OCI-LY1 (cell line): ENCODE measurements at regions not wholly inside any gene's neighbourhood (a gene's known extent, or its start where the extent isn't known, plus 50 kb on each side); places are given as distances from the start of the nearest gene placed in this dataset.

Experiments used
- H2AFZ ChIP-seq: fragments of 200-600 bp; sonication (generic), shearing (Covaris generic); 2 replicates; pipeline ENCODE4 v1.6.0; 2014; ENCODE audit warnings: antibody characterized with exemption, mild to moderate bottlenecking, low read length
- H3F3A ChIP-seq: fragments of 200-600 bp; sonication (generic), shearing (Covaris generic); 2 replicates; pipeline ENCODE4 v1.6.0; 2014; ENCODE audit warnings: mild to moderate bottlenecking, antibody characterized with exemption, low read length, moderate library complexity; ENCODE audit not compliant: insufficient read depth
- H3K27ac ChIP-seq: fragments of 200-600 bp; sonication (generic); 2 replicates; pipeline ENCODE4 v1.5.1; 2014; ENCODE audit warnings: low read length, mixed run types, mild to moderate bottlenecking, low read depth; ENCODE audit not compliant: poor library complexity, severe bottlenecking
- H3K27me3 ChIP-seq: fragments of 200-600 bp; sonication (generic); 2 replicates; pipeline ENCODE4 v1.6.0; 2014; ENCODE audit warnings: antibody characterized with exemption, mild to moderate bottlenecking, low read length, moderate library complexity; ENCODE audit not compliant: insufficient read depth
- H3K36me3 ChIP-seq: fragments of 200-600 bp; sonication (generic); 2 replicates; pipeline ENCODE4 v1.6.1; 2014; ENCODE audit warnings: mild to moderate bottlenecking, antibody characterized with exemption, low read length, moderate library complexity, mixed read lengths; ENCODE audit not compliant: insufficient read depth
- H3K4me1 ChIP-seq: fragments of 200-600 bp; sonication (generic); 2 replicates; pipeline ENCODE4 v1.5.1; 2014; ENCODE audit warnings: mild to moderate bottlenecking, low read length, moderate library complexity; ENCODE audit not compliant: insufficient read depth, severe bottlenecking
- H3K4me2 ChIP-seq: fragments of 200-600 bp; sonication (generic), shearing (Covaris generic); 2 replicates; pipeline ENCODE4 v1.6.1; 2014; ENCODE audit warnings: low read length
- H3K4me3 ChIP-seq: fragments of 200-600 bp; sonication (generic); 2 replicates; pipeline ENCODE4 v1.5.1; 2014; ENCODE audit warnings: low read length, low read depth, mild to moderate bottlenecking, mixed read lengths; ENCODE audit not compliant: poor library complexity, severe bottlenecking
- H3K79me2 ChIP-seq: fragments of 200-600 bp; shearing (Covaris generic); 2 replicates; pipeline ENCODE4 v1.6.1; 2016; ENCODE audit warnings: mixed run types, low read length, mixed read lengths; ENCODE audit not compliant: insufficient read depth
- H3K9ac ChIP-seq: fragments of 200-600 bp; sonication (generic), shearing (Covaris generic); 2 replicates; pipeline ENCODE4 v1.6.1; 2014; ENCODE audit warnings: mild to moderate bottlenecking, low read length, mixed read lengths
- H3K9me2 ChIP-seq: fragments of 200-600 bp; sonication (generic), shearing (Covaris generic); 2 replicates; pipeline ENCODE4 v1.6.1; 2014; ENCODE audit warnings: low read depth, mild to moderate bottlenecking, low read length, mixed read lengths
- H3K9me3 ChIP-seq: fragments of 200-600 bp; shearing (Covaris generic); 2 replicates; pipeline ENCODE4 v1.6.1; 2014; ENCODE audit warnings: low read length, mixed read lengths
- H4K20me1 ChIP-seq: fragments of 200-600 bp; sonication (generic), shearing (Covaris generic); 2 replicates; pipeline ENCODE4 v1.6.0; 2016; ENCODE audit warnings: mild to moderate bottlenecking, low read length; ENCODE audit not compliant: insufficient read depth
- EZH2 ChIP-seq: fragments of 200-600 bp; sonication (generic), shearing (Covaris generic); IDR thresholded peaks from 2 replicates; pipeline ENCODE4 v1.8.0; 2017; ENCODE audit warnings: borderline replicate concordance, mixed run types, mild to moderate bottlenecking, antibody characterized with exemption, low read length, moderate library complexity, mixed read lengths
- TF ChIP-seq, protein P1 (sequence below): fragments of 200-600 bp; sonication (generic), shearing (Covaris generic); IDR thresholded peaks from 2 replicates; pipeline ENCODE4 v1.5.1; 2017; ENCODE audit warnings: mild to moderate bottlenecking, antibody characterized with exemption, low read length, moderate library complexity, mixed read lengths

DNA sequence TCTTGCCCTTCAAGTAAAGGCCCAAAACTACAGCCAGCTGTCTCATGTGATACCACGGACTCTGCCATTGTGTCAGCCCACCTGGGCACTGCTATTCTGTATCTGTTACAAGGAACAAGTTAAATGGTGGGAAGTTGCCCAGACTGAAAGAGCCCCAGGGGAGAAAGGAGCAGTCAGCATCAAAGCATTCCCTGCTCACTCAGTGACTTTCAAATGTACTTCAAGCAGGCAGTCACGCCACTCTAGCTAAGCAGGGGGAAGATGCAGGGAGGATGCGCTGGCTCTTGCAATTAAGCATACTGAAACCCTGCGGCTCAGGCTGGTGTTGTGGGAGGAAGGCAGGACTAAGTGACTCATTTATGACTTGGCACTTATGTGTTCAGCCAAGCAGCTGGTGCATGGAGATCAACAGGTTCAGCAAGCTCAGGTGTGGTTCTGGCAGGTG, 1249.6 kb downstream of the TYW1 start:
- Histone ChIP-seq H3K4me1 (no peaks in the 10 kb centered on the region), H4K20me1 (no peaks in the 10 kb centered on the region), H3K9ac (no peak overlapping the region), H3K4me3 (no peak overlapping the region), H3F3A (no peaks in the 10 kb centered on the region), H3K27me3 (no peaks in the 10 kb centered on the region), H3K4me2 (no peak overlapping the region), H3K79me2 (no peaks in the 10 kb centered on the region), H3K27ac (no peak overlapping the region), H3K36me3 (no peaks in the 10 kb centered on the region), H3K9me3 (peaks cover 8% of the 10 kb centered on the region), H2AFZ (no peak overlapping the region), H3K9me2 (no peaks in the 10 kb centered on the region)
- TF ChIP-seq EZH2: no peak
- TF ChIP-seq, protein P1, sequence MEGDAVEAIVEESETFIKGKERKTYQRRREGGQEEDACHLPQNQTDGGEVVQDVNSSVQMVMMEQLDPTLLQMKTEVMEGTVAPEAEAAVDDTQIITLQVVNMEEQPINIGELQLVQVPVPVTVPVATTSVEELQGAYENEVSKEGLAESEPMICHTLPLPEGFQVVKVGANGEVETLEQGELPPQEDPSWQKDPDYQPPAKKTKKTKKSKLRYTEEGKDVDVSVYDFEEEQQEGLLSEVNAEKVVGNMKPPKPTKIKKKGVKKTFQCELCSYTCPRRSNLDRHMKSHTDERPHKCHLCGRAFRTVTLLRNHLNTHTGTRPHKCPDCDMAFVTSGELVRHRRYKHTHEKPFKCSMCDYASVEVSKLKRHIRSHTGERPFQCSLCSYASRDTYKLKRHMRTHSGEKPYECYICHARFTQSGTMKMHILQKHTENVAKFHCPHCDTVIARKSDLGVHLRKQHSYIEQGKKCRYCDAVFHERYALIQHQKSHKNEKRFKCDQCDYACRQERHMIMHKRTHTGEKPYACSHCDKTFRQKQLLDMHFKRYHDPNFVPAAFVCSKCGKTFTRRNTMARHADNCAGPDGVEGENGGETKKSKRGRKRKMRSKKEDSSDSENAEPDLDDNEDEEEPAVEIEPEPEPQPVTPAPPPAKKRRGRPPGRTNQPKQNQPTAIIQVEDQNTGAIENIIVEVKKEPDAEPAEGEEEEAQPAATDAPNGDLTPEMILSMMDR: no peak

DNA sequence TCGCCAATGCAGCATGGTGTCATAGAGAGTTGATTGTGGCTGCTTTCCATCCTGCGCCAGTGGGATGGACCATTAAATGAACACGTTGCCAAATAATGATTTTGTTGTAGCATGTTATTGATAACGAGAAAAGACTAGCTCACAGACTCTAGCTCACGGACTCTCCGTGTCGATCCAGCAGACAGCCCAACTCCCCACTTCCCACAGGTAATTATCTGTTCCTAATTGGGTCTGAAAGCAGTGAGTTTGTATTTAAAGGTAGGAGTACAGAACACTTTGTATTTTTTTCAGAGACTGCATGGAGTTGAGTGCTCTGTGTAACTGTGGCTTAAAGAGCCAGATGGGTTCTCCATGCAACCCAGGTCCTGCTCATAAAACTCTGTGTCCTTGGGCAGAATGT, 1250.5 kb downstream of the TYW1 start:
- Histone ChIP-seq H3K4me1 (no peaks in the 10 kb centered on the region), H3K9me3 (peaks cover 8% of the 10 kb centered on the region), H2AFZ (no peak overlapping the region), H3K27me3 (no peaks in the 10 kb centered on the region), H3K9me2 (no peaks in the 10 kb centered on the region), H3K4me3 (no peak overlapping the region), H3K79me2 (no peaks in the 10 kb centered on the region), H3K9ac (no peak overlapping the region), H3K27ac (no peak overlapping the region), H3F3A (no peaks in the 10 kb centered on the region), H4K20me1 (no peaks in the 10 kb centered on the region), H3K36me3 (no peaks in the 10 kb centered on the region), H3K4me2 (no peak overlapping the region)
- TF ChIP-seq, protein P1: no peak
- TF ChIP-seq EZH2: no peak

DNA sequence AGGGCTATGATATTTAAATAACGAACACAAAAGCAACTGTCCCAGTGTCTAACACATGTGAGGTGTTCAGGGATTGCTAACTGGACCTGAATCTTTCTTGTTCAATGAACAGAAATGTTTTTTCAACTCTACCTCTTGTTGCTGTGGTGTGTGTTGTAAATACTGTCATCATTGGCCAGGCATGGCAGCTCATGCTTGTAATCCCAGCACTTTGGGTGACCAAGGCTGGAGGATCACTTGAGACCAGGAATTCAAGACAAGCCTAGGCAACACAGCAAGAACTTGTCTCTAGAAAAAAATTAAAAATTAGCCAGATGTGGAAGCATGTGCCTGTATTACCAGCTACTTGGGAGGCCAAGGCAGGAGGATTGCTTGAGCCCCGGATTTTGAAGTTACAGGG, 1250.9 kb downstream of the TYW1 start:
- Histone ChIP-seq H3K9ac (no peak overlapping the region), H3F3A (no peaks in the 10 kb centered on the region)

More for the DNA sequence above, 1250.9 kb downstream of the TYW1 start:
- no peaks in the 10 kb centered on the region for H3K79me2 ChIP-seq
- no peaks in the 10 kb centered on the region for H3K4me1 ChIP-seq
- no peaks in the 10 kb centered on the region for H4K20me1 ChIP-seq
- peaks cover 8% of the 10 kb centered on the region for H3K9me3 ChIP-seq
- H3K27me3 ChIP-seq: no peaks in the 10 kb centered on the region
- H3K4me3 ChIP-seq: no peak overlapping the region
- H3K27ac ChIP-seq: no peak overlapping the region
- H3K4me2 ChIP-seq: no peak overlapping the region
- no peaks in the 10 kb centered on the region for H3K9me2 ChIP-seq
- no peaks in the 10 kb centered on the region for H3K36me3 ChIP-seq
- H2AFZ ChIP-seq: no peak overlapping the region
- TF ChIP-seq EZH2: no peak
- TF ChIP-seq, protein P1: no peak
